ENCODE measurements at regions not wholly inside any gene's neighbourhood (a gene's known extent, or its start where the extent isn't known, plus 50 kb on each side); places are given as distances from the start of the nearest gene placed in this dataset.

- Mint-ChIP-seq H3K36me3 (ENCODE audit: insufficient read depth, unreplicated experiment) (no peaks in the 10 kb centered on the region), H3K4me3 (ENCODE audit: unreplicated experiment) (no peak overlapping the region), H3K4me1 (ENCODE audit: low read depth, unreplicated experiment) (no peaks in the 10 kb centered on the region), H3K27me3 (ENCODE audit: insufficient read depth, unreplicated experiment) (no peaks in the 10 kb centered on the region), H3K27ac (ENCODE audit: unreplicated experiment) (no peak overlapping the region), H3K9me3 (ENCODE audit: unreplicated experiment) (no peaks in the 10 kb centered on the region)
- ChIA-PET POLR2A (no interaction called here), CTCF (interaction anchor here (0.6 to 1.2 kb wide), 3 partner anchors 137 to 249 kb away, joined by 3 to 5 read pairs (median 3); no protein-coding TSS in a partner anchor)
- H3K36me3 ChIP-seq (ENCODE audit: control insufficient read depth, insufficient read depth, low read length) = no peaks in the 10 kb centered on the region
- H3K4me3 ChIP-seq (ENCODE audit: low read depth, low read length) = no peak overlapping the region
- no peaks in the 10 kb centered on the region for H3K9me3 ChIP-seq
- no peak for TF ChIP-seq CTCF (IDR thresholded peaks at IDR 0.05; ENCODE audit: insufficient read depth in 1 of 2, low read depth in 1 of 2, low read length in 1 of 2, severe bottlenecking in 1 of 2, unreplicated experiment in 1 of 2)
- H3K27me3 ChIP-seq (replicated peaks; ENCODE audit: control insufficient read depth, insufficient read depth, low read length) = no peaks in the 10 kb centered on the region
- no peaks in the 10 kb centered on the region for H3K4me1 ChIP-seq
- intact Hi-C loops (cut with micrococcal nuclease; ENCODE audit: unreplicated experiment) = loop anchor here (1.0 to 5.0 kb wide), 4 partner anchors 137 to 439 kb away; no protein-coding TSS in a partner anchor
- no peak for DNase-seq
- no TSS peak for BruUV-seq (replicated peaks)
Observed at GRCh38 chr21:16330908-16331268, 601.1 kb downstream of the USP25 start.

- Mint-ChIP-seq H3K4me1 (ENCODE audit: low read depth, unreplicated experiment) (no peaks in the 10 kb centered on the region), H3K4me3 (ENCODE audit: unreplicated experiment) (no peak overlapping the region), H3K9me3 (ENCODE audit: unreplicated experiment) (no peaks in the 10 kb centered on the region), H3K27ac (ENCODE audit: unreplicated experiment) (no peak overlapping the region), H3K27me3 (ENCODE audit: insufficient read depth, unreplicated experiment) (peaks cover 3% of the 10 kb centered on the region), H3K36me3 (ENCODE audit: insufficient read depth, unreplicated experiment) (no peaks in the 10 kb centered on the region)
- Histone ChIP-seq H3K4me3 (ENCODE audit: low read depth, low read length) (no peak overlapping the region), H3K9me3 (no peaks in the 10 kb centered on the region), H3K27me3 (replicated peaks; ENCODE audit: control insufficient read depth, insufficient read depth, low read length) (no peaks in the 10 kb centered on the region), H3K4me1 (no peaks in the 10 kb centered on the region), H3K36me3 (ENCODE audit: control insufficient read depth, insufficient read depth, low read length) (no peaks in the 10 kb centered on the region)
- ChIA-PET POLR2A (no interaction called here), CTCF (no interaction called here)
- intact Hi-C loops (cut with micrococcal nuclease; ENCODE audit: unreplicated experiment) = no loop called here
- no TSS peak for BruUV-seq (replicated peaks)
- no peak for DNase-seq
- TF ChIP-seq CTCF (IDR thresholded peaks at IDR 0.05; ENCODE audit: insufficient read depth in 1 of 2, low read depth in 1 of 2, low read length in 1 of 2, severe bottlenecking in 1 of 2, unreplicated experiment in 1 of 2) = no peak
Observed at GRCh38 chr21:16337266-16337665, 607.5 kb downstream of the USP25 start.

GRCh38 chr21:16342932-16343331, 613.1 kb downstream of the USP25 start:
- Mint-ChIP-seq H3K36me3 (ENCODE audit: insufficient read depth, unreplicated experiment) (no peaks in the 10 kb centered on the region), H3K27ac (ENCODE audit: unreplicated experiment) (no peak overlapping the region), H3K4me1 (ENCODE audit: low read depth, unreplicated experiment) (no peaks in the 10 kb centered on the region), H3K9me3 (ENCODE audit: unreplicated experiment) (no peaks in the 10 kb centered on the region), H3K4me3 (ENCODE audit: unreplicated experiment) (no peak overlapping the region), H3K27me3 (ENCODE audit: insufficient read depth, unreplicated experiment) (peaks cover 3% of the 10 kb centered on the region)
- BruUV-seq (replicated peaks) = no TSS peak
- CTCF ChIA-PET = no interaction called here
- TF ChIP-seq CTCF (IDR thresholded peaks at IDR 0.05; ENCODE audit: insufficient read depth in 1 of 2, low read depth in 1 of 2, low read length in 1 of 2, severe bottlenecking in 1 of 2, unreplicated experiment in 1 of 2) = no peak
- intact Hi-C loops (cut with micrococcal nuclease; ENCODE audit: unreplicated experiment) = no loop called here
- H3K27me3 ChIP-seq (replicated peaks; ENCODE audit: control insufficient read depth, insufficient read depth, low read length) = no peaks in the 10 kb centered on the region
- DNase-seq = no peak
- no peak overlapping the region for H3K4me3 ChIP-seq (ENCODE audit: low read depth, low read length)
- no peaks in the 10 kb centered on the region for H3K9me3 ChIP-seq
- POLR2A ChIA-PET = no interaction called here
- no peaks in the 10 kb centered on the region for H3K4me1 ChIP-seq
- no peaks in the 10 kb centered on the region for H3K36me3 ChIP-seq (ENCODE audit: control insufficient read depth, insufficient read depth, low read length)
